ENCODE measurements at regions not wholly inside any gene's neighbourhood (a gene's known extent, or its start where the extent isn't known, plus 50 kb on each side); places are given as distances from the start of the nearest gene placed in this dataset.

- DNase-seq (ENCODE audit: extremely low read depth, low read depth), result no peak
- no peak for TF ChIP-seq CTCF (IDR thresholded peaks at IDR 0.05; ENCODE audit: low read depth, low read length)
Measured at GRCh38 chr7:29619111-29619510, 55.5 kb downstream of the PRR15 start.

DNA sequence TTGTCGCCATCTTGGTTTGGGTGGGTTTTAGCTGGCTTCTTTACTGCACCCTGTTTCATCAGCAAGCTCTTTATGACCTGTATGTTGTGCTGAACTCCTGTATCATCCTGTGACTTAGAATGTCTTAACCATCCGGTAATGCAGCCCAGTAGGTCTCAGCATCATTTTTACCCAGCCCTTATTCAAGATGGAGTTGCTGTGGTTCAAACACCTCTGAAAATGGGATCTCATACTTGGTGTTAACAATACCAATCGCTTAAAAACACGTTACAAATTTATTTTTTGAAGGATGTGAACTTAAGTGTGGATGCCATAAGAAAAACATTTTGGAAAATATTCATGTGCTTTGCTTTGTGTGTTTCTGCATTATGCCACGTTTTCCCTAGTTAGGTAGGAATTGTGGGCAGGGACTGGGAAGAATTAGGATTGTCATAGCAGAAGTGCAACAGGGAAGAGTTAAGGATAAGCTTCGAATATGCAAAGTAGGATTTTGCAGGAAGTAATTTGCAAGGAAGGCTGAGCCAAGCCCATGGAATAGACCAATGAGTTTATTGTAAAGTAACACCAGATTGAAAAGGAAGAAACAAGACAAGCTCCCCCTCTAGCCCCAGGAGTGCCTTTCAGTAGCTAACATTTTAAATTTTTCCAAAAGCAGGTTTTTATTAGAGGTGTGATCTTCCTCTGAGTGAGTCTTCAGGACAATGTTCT, 56.4 kb downstream of the PRR15 start:
- no peak for TF ChIP-seq CTCF (IDR thresholded peaks at IDR 0.05; ENCODE audit: low read depth, low read length)
- no peak for DNase-seq (ENCODE audit: extremely low read depth, low read depth)

- TF ChIP-seq CTCF (IDR thresholded peaks at IDR 0.05; ENCODE audit: low read depth, low read length), result no peak
- DNase-seq (ENCODE audit: extremely low read depth, low read depth), result no peak
Measured at GRCh38 chr7:29620556-29620930, 56.9 kb downstream of the PRR15 start.

- TF ChIP-seq CTCF (IDR thresholded peaks at IDR 0.05; ENCODE audit: low read depth, low read length), result no peak
- DNase-seq (ENCODE audit: extremely low read depth, low read depth), result peak; percentile 88
Measured at GRCh38 chr7:29622335-29623265, 59.0 kb downstream of the PRR15 start.

DNA sequence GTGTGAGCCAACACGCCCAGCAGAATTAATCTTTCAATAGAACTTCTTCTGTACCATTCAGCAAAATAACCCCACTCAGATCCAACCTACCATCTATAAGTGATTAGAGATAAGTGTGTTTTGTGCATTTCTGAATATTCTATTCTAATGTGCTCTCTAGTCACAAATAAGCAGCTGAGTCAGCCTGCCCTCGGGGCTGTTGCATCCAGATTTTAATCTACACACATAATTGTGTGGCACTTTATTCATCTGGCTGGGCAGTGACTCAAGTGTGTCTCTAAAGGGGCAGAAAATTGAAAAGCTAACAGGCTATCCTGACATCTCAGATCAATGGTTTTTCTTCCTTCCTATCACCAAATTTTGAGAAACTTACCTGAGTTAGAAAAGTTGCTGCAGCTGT, 60.3 kb downstream of the PRR15 start:
- TF ChIP-seq CTCF (IDR thresholded peaks at IDR 0.05; ENCODE audit: low read depth, low read length), result no peak
- no peak for DNase-seq (ENCODE audit: extremely low read depth, low read depth)

DNA sequence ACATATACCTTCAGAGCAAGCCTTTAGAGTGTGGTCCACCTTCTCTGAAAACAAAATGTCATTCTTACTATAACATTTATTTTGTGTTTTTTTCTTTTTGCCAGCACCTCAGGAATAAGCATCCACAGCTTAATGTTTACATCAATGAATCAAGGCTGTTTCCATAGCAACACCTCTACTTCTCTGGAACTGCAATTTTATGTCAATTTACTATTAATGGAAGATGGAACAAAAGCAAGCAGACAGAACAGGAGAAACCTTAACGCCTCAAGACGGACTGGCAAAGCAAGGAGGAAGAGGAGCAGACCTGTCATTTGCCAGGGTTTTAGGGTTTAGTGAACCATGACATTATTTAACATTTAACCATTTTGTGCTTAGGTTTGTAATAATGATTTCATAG, 63.1 kb downstream of the PRR15 start:
- no peak for DNase-seq (ENCODE audit: extremely low read depth, low read depth)

More for the DNA sequence above, 63.1 kb downstream of the PRR15 start:
- no peak for TF ChIP-seq CTCF (IDR thresholded peaks at IDR 0.05; ENCODE audit: low read depth, low read length)

Data from AG09319 (cell line).